HL-60 (cell line): ENCODE measurements at regions not wholly inside any gene's neighbourhood (a gene's known extent, or its start where the extent isn't known, plus 50 kb on each side); places are given as distances from the start of the nearest gene placed in this dataset.

Experiments used
- CTCF ChIP-seq: IDR thresholded peaks from one replicate; pipeline ENCODE4 v1.5.1; 2011; ENCODE audit warnings: low read length, control low read depth, inconsistent platforms; ENCODE audit not compliant: insufficient read depth
- POLR2AphosphoS5 ChIP-seq: IDR thresholded peaks from 2 replicates; pipeline ENCODE4 v1.6.1; 2012; ENCODE audit warnings: low read depth
- REST ChIP-seq: IDR thresholded peaks from 2 replicates; pipeline ENCODE4 v1.6.1; 2012; ENCODE audit warnings: low read depth; ENCODE audit not compliant: insufficient replicate concordance
- SPI1 ChIP-seq: IDR thresholded peaks from 2 replicates; pipeline ENCODE4 v1.6.1; 2012; ENCODE audit warnings: low read depth, mild to moderate bottlenecking, borderline replicate concordance

GRCh38 chr15:91556926-91557325, 296.6 kb upstream of the SLCO3A1 start:
- TF ChIP-seq CTCF: no peak
- TF ChIP-seq REST: no peak
- TF ChIP-seq POLR2AphosphoS5: no peak
- no peak for TF ChIP-seq SPI1
